HG03378 (cell line): ENCODE measurements at regions not wholly inside any gene's neighbourhood (a gene's known extent, or its start where the extent isn't known, plus 50 kb on each side); places are given as distances from the start of the nearest gene placed in this dataset.

Experiments used
- ATAC-seq: cut with Tn5 transposase; IDR thresholded peaks from one replicate; pipeline ENCODE4 v1.9.1; 2021; ENCODE audit warnings: mild to moderate bottlenecking, moderate library complexity; ENCODE audit not compliant: unreplicated experiment

DNA sequence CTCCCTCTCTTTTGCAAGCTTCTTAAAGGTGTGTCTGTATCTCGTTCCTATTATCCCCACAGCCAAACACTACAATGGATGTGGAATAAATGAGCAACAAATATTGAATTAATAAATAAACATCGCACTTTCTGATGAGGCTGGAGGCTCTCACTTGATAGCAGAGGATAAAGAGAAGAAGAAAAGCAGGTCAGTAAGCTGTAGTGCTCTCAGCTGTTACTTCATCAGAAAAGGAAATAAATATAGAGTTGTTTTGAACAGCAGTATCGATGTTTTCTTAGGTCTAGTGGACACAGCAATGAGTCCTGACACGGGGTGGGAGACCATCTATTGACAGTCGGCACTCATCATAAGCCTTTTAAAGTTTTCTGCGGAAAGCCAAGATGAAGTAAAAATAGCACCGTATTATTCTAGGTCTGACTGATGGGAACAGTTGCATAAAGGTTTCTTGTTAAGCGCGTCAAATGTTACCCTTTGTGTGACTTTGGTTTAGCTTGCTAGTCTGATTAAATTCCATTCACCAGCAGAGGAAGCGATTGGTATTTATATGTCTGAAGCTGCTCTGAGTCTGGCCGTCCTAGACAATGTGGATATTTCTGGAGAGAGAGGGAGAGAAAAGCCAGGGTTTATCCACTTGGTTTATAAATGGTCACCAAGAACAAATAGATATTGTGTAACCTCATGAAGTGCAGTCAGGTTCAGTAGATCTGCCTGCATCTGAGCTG lies 646.1 kb downstream of the CDH11 start:
- no peak for ATAC-seq

DNA sequence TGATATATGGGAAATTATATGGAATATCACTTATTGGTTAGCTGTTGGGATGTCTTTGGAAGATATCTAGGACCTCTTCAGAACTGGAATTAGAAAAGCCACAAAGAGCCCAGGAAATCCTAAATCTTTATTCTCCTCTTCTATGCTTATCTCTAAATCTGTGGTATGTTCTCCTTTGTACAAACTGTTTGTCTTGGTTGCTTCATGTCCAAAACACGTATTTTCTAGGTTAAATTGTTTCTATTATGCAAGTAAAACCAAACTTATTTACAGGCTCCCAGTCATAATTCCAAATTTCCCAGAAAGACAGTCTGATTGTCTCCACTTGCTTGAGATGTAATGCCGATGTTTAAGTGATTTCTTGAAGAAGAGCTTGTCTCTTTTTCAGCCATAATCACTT lies 650.9 kb downstream of the CDH11 start:
- no peak for ATAC-seq

DNA sequence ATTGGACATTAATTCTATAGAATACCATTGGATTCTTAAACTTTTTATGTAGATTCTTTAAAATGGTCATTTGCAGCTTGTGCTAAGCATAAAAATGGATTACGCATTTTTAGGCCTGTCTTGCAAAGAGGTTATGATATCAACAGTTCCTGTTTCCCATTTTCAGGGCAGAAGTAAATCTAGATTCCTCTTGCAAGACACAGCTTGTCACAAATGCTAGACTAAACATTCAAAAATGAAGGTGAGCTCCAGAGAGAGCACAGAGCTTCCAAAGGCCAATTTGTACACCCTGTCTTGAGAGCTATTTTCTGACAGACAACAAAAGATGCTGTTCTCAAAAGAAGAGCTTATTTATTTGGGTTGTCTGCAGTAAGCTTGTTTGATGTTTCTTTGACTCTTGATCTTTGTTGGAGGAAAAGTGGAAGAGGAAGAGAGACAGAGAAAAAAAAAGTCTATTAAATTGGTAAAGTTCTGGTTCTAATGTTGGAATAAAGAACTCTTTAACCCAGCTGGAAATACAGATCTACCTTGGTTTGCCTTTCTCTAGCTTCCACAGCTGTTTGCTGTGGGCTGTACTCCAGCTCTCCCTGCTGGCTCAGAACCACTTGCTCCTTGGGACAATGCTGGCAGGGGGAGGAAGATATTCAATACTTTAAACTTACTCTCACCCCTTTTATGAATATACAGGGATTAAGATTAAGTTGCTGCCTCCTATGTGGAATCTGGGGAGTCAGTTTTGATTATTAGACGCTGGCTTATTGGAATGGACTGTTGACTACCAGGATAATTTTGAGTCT lies 651.8 kb downstream of the CDH11 start:
- ATAC-seq, result no peak

DNA sequence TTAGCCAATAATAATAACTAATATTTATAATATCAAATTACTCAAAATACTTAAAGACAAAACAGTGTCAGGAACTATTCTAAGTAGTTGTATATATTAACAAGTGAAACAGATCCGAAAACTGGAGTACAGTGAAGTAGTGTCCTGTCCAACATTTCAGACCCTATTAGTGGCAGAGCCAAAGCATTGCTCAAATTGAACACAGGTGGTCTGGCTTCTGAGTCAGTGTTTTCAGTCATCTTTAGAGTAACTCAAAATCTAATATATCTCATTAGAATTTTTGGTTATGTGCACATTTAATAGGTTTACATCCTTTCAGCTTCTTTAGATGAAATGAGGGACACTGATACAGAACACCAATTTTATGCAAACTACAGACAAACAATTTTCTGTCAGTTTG lies 652.5 kb downstream of the CDH11 start:
- ATAC-seq, result no peak

DNA sequence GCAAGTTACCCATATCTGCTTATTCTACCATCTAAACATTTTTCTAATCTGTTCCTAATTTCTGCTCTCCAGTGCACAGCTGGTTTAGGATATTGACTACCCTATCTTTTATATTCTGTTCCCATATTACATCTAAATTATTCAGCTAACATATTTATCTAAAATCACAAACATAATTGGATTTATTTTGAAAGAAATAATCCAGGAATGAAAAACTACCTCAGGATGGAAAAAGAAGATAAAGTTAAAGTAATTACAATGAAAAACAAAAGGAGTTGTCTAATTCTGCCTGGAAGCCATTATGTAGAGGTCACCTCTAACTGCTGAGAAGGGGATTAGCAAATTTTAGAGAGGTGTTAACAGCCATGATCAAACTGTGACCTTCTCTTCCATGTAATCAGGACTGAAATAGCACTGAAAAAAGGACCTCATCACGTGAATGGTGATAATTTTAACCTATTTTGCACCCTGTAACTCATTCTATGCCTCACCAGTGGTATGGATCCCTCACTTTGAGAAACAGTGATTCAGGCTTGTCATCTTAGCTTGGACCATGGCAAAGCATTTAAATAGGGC lies 653.3 kb downstream of the CDH11 start:
- ATAC-seq, result no peak

DNA sequence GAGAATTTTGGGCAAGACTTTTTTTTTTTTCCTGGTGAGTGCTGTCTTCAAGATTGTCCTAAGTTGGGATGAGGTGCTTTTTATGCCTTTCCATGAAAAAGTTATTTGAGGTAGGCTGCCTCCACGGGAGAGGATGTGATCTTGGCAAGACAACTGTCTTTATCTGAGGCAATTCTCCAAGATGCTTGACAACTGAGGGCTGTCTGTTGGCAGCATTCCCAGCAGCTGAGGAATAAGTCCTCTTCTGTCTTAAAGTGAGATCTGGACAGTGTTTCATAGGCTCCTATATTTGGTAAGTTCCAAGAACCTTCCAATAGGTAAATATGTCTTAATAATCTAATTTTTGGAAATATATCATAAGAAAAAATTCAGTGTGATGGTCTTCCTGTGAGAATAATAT lies 662.0 kb downstream of the CDH11 start:
- no peak for ATAC-seq

DNA sequence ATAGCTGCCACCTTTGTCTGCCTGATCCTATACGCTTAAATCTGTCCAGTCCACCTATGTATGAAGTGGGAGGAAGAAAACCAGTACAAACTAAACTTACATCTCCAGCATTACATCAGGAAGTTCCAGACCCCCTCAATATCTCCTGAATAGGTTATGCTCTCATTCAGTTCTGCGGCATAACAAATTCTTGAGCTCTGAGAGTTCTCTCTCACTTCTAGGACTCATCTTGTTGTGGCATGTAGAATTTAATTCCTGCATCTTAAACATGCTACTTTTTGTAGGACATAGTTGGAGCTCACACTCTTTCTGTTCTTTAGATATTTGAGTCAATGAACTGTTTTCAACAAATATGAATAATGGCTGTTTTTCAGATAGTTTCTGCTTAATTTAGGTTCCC lies 662.5 kb downstream of the CDH11 start:
- no peak for ATAC-seq

DNA sequence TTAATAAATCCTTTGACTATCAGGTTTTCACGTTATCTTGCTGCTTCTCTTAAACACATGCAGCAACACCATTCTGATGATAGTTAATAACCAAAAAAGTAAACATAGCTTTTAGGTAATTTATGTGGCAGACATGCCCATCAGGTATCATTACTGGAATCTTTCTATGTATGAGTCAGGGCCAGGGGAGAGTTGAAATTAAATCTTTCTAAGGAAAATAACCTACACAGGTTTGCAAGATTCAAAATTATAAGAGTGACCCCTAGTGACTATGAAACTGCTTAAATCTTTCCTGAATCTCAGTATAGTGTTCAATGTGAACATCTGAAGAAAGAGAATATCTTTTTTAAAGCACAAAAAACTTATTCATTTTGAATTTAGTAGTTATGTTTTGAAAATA lies 666.6 kb downstream of the CDH11 start:
- ATAC-seq, result no peak

DNA sequence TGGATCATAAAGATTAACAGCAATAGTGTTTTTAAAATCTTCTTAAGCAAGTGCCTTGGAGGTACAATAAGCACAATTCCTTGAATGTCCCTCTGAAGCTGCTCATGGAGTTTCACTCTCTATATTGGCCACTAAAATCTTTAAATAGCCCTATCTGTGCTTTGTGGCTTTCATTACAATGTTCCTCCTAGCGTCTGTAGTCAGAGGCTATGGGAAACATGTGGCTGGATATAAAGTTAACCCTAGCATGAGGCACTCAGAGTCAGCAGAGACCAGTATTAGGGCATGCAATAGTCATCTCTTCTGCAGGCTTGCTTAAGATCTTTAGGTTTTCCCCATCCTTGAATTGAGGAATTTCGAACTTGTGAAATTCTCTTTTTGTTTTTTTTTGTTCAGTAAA lies 668.2 kb downstream of the CDH11 start:
- no peak for ATAC-seq

DNA sequence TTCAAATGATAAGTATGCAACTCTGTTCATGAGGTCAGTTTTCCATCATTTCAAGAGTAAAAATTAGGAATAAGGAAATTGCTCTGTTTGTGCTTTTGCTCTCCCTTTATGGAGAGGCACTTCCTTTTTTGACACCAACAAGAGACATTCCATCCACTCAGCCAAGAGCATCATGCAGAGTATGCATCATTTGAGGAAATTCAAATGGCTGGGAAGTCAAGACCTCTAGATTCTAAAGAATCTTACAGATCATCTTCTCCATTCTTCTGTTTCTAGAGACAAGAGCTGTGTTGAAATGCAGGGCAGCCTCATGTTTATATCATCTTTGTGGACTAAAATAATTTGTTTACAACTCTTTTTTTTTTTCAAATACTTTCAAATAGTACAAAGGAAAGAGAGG lies 669.4 kb downstream of the CDH11 start:
- no peak for ATAC-seq

DNA sequence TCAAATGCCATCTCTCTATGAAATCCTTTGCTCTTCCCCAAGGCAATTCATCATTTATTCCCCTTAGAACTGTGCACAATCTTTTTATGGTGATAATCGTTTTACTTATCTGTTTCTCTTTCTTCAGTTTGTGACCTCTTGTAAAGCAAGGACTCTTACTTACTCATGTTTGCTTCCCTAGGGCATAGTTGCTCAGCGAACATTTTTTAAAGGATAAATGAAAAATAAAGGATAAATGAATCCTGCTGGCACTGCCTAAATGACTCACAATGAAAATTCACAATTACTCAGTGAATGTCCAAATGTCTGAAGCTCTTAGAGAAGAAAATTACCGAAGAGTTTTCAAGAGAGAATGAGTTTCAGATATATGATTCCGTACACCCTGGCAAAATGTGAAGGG lies 671.7 kb downstream of the CDH11 start:
- no peak for ATAC-seq

DNA sequence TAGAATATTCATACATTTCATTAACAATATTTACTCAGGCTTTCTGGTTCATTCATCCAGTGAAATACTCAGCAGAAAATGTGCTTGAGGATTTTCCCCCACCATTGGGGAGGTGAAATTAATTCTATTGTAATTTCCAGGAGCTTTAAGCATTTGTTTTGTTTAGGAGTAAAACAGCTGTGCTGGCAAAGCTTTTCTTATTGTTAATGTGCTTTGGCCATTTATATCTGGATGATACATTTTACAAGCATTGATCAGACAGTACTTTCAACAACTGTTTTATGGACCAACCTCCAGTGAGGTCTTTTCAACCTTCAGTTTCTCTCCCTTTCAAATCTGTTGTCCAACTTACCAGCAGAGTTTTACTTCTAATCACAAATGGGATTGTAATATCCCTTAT lies 672.4 kb downstream of the CDH11 start:
- no peak for ATAC-seq

DNA sequence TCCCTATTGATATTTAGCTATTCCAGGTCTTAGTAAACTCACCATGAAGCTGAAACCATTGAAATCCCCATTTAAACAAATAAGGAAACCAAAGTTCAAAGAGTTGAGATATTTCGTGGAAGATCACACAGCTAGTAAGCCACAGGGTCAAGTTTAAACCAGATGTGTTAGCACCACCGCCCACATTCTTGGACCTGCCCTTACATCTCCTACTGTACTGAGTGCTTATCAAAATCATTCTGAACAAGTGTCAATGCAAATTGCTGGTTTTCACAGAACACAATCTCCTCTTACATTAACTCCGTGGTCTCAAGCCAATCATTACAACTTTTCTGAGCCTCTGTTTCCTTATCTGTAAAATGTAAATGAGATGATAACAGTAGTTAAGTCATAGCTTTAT lies 676.2 kb downstream of the CDH11 start:
- no peak for ATAC-seq

DNA sequence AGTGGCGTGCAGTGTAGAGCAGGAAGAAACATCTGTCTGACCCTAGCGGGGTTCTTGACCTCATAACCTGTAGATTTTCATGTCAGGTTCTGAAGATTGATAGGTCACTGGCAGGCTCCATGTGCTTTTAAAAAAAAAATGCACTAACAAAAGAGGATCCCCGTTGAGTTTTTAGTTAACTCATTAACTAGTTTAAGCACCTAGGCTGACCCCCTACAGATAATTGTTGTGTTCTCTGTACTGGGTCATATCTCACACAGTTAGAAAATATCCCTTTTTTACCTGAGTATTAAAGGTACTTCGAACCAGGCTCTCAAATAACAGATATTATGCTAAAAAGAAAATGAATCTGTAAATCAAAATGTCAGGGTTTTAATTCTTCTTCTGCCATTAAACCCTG lies 676.6 kb downstream of the CDH11 start:
- ATAC-seq, result no peak

DNA sequence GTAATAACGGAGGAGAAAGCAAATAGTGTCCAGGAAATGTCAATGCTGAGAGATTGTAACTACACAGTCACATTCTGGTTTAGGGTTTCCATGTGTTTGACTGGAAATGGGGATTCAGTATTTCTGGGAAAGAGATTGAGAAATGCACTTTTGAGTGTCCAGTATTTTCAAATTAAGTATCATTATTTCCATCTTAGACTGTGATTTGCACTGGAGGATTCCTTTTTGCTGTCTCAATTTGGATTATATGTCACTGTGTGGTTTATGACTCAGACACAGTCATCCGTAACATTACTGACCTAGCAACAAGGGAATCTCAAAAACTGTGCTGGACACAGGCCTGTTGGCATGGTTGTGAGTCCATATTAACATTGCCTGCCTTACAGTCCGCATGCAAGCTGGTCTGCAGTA lies 681.4 kb downstream of the CDH11 start:
- no peak for ATAC-seq

DNA sequence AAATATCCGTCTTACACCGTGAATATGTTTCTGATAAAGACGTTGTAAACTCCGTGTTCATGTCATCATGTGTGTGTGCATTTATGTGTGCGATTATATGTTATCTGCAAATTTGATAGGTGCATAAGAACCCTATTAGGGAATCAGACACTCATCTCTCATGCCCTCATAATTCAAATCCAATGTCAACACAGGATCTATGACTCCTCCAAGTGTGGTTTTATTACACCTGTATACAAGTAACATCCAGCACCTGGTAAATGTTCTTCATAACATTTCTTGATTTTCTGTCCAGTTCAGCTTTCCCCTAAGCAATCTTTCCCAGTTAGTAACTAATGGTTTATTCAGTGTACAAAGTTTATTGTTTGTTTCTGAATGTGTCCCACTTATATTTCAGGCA lies 681.9 kb downstream of the CDH11 start:
- no peak for ATAC-seq

DNA sequence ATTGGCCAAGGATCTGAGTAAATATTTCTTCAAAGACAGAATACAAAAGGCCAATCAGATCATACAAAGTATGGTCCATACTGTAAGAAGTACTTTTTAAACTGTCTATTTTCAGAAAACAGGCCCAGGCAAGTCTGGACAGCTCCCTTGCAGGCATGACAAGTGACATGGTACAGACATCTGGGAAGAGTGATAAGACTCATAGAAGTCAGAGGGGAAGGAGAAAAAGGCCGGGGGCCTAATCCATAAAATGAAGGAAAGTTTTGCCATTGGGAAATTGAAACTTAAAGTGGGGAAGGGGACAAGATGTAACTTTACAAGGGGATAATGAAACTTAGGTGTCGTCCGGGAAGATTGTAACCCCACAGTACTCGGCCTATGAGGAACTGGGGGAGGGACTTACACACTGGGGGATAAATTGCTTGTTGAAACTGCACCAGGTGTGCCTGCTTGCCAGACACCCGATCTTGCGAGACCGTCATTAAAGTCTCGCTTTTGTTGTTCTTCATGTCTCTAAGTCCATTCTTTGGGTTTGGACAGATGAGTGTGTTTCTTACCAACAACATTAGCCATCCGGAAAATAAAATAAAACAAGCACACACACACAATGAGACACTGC lies 684.0 kb downstream of the CDH11 start:
- no peak for ATAC-seq

DNA sequence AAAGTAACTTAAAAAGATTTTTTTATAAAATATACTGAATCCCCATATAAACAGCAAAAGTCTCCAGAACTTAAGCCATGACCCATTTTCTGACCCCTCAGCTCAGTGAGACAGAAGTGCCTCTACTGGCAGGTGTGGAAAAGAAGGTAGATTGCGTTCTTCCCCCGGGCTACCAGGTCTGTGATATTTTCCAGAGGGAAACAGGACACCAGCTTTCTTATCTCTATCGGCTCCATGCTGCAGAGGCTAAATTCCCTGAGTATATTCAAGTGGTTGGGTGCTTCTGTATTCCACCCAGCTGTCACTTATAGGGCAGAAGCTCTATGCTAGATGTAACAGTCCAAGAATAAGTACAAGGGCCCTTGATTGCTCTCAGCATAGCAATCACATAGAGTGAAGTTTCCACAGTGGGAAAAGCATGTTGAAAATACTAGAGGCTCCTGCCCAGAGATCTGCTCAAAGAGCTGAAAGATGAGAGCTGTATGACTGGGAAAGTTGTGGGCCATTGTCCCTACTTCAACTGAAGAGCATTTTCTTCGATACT lies 687.3 kb downstream of the CDH11 start:
- no peak for ATAC-seq

DNA sequence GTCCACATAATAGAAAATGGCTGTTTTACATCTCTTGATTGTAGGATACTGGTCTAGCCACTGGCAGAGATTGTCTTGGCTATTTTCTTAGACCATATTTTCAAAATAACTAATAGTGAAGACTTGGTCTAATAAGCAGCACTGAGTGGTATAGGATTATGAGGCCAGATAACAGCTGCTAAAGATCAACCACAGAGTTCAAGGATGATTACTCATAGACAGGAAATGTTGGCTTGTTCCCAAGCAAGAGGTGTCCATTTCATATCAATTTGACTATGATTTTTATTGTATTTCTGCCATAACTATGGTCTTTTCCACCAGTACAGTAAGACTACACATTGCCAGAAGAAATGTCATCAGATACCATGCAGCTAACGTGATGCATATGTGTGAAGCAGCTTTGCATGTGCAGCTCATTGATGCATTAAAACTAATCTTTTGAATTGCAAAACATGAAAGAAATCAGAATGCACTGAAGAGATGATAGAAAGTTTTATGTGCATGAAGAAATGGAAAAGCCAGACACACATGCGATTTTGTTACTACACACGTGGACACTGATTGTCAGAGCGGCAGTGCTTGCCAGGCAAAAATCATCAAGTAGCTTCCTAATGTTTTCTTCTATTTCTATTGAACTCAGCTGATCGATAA lies 693.3 kb downstream of the CDH11 start:
- no peak for ATAC-seq

DNA sequence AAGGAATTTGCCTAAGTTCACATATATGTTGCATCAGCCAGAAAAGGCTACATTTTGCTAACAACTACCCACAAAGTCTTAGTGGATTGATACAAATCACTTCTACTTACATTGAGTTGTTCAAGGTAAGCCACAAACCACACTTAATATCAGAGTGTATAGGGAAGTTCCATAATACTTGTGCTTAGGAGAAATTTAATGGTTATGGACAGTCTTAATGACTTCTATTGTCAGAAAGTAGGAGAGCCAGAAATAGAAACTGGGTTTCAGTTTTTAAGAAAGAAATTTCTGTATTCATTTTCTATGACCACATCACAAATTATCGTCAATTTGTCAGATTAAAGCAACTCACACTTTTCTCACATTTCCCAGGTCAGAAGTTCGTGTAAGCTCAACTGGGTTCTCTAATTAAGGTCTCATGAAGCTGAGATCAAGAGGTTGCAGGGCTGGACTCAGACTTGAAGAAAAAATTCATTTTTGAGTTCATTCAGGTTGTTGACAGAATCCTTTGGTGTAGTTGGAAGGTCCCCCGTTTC lies 695.7 kb downstream of the CDH11 start:
- ATAC-seq, result no peak

DNA sequence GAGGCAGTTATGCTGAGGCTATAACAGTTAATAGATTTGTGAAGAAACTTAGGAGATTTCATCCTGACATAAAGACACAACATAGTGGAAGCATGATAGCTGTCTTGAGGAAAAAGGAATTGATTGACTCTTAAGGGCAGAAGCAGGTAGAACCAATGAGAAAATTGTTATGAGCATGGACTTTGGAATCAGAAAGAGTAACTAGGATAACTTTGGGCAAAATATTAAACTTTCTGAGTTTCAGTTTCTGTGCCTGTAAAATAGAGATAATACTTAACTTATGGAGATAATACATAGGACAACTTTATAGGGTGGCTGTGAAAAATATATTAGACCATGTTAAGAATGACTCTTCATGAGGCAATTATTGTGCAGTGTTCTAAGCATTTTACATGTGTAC lies 696.5 kb downstream of the CDH11 start:
- no peak for ATAC-seq
